COLO668 (cell line): ENCODE measurements at regions not wholly inside any gene's neighbourhood (a gene's known extent, or its start where the extent isn't known, plus 50 kb on each side); places are given as distances from the start of the nearest gene placed in this dataset.

Source experiments
- DNase-seq: peaks from one replicate; lab custom pipeline; 2025; ENCODE audit not compliant: unreplicated experiment; lab: John Stamatoyannopoulos, UW

GRCh38 chr1:5751163-5751540 lies 241.1 kb downstream of the NPHP4 start:
- DNase-seq, result no peak

- no peak for DNase-seq
Observed at GRCh38 chr1:5750186-5751162, 241.8 kb downstream of the NPHP4 start.

GRCh38 chr1:5748286-5749225 lies 243.7 kb downstream of the NPHP4 start:
- DNase-seq, result no peak

- no peak for DNase-seq
Observed at GRCh38 chr1:5747426-5748285, 244.6 kb downstream of the NPHP4 start.

DNA sequence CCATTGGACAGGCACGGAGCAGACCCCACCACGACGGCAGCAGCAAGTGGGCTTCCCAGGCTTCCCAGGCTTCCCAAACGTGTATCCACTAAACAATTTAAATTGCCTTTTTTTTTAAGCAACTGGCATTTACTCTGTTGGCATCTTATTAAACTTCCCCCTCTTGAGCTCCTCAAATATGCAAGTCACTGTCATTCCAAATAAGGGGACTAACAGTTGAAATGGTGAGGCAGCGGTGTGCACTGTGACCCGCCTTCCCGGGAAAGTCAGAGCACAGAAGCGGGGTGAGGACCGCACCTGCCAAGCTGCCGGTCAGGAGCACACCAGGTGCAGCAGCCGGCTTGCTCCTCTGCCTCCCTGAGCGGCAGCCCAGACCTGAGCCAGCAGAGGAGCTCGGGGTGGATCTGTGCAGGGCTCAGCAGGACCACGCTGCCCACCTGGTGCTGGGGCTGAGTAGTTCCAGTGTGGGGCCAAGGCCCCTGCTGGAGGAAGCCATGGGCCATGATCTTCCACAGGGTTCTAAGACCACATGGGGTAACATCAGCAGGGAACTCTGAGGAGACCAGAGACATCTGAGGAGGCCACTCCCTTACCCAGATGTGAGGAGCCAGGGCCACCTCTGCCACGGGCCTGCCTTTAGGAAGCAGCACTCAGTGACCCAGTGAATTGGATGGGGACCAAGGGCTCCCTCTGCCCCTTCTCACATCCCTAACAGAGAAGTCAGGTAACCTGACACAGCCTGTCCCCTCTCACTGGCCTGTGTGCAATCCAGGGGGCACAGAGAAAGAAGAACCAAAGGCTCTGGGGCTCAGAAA lies 245.4 kb downstream of the NPHP4 start:
- peak; percentile 90 for DNase-seq

GRCh38 chr1:5745800-5746610 lies 246.2 kb downstream of the NPHP4 start:
- DNase-seq, result peak; percentile 88

- no peak for DNase-seq
Observed at GRCh38 chr1:5744911-5745799, 247.1 kb downstream of the NPHP4 start.

DNA sequence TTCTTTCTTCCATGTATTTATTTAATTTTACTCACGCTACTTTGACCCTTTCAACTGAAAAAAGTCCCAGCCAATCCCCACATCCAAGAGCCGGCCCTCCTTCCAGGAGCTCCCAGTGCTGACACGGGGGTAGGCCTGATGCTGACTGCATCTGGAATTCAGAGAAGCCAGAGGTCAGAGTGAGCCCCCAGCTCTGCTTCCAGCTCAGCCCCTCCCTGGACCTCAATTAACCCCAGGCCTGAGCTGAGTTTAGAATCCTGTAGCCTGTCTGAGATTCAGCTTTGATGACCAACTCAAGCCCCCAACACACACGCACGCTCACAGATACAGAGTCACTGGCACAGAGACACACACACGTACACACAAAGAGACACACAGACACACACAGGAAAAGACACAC lies 247.9 kb downstream of the NPHP4 start:
- DNase-seq, result no peak

GRCh38 chr1:5743435-5744095 lies 248.7 kb downstream of the NPHP4 start:
- DNase-seq, result no peak

GRCh38 chr1:5742801-5743200 lies 249.4 kb downstream of the NPHP4 start:
- no peak for DNase-seq

GRCh38 chr1:5742032-5742431 lies 250.2 kb downstream of the NPHP4 start:
- DNase-seq, result peak; percentile 32

GRCh38 chr1:5740865-5741860 lies 251.1 kb downstream of the NPHP4 start:
- no peak for DNase-seq

DNA sequence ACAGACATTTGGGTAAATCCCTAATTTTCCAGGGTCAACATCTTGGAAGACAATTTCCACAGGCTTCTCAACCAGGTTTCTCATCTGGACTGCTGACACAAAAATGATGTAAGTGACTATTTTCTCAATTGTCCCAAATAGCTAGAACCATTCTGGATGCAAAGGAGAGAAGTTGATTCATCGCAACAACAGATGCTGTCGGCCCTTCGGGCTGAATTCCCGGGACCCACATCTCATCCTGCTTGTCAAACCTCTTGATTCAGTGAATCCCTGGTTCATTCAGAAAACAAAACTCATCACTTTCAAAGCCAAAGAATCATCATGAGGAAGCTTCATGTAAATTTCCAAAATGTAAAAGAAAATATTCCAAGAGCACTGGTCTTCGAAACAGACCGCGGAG lies 251.8 kb downstream of the NPHP4 start:
- no peak for DNase-seq

DNA sequence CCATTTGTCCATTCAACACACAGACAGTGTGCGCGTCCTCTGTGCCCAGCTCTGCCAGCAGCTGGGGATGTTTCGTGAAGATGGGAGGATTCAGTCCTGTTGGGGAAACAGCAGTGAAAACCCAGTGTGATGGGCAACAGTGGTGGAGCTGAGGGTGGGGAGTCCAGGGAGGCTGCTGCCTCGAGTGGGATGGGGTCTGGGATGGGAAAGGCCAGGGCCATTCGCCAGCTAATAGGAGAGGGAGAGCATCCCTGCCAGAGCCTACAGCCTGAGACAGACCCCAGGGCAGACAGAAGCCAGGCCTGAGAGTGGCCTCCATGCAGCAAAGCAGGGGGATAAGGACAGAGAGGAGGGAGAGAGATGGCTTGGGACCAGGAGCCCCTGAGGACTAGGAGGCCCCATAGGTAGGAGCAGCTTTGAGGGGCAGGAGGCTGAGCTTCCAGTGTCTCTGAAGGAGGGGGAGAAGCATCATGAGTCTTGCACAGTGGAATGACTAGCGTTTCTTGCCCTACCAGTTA lies 252.6 kb downstream of the NPHP4 start:
- no peak for DNase-seq

DNA sequence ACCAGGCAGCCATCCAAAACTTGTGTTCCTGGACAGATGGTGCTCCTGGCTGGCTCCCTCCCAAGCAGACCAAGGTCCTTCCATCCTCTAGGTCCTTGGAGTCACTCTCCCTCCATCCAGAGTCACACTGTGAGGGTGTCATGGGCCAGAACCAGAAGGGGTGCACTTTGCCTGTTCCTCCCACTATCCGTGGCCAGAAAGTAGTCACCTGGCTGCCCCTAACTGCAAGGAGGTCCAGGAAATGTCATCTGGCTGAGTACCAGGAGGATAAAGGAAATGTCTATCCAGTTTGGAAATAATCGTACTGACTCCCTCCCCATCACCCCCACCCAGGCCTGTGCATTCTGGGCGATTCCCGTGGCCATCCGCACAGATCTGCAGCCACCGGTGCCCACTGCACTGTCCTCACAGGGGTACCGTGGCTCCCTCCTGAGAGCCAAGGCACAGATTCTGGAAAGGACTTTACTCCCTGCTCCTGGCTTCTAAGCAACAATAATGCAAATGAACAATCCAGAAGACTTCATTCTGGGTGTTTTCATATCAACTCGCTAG lies 253.2 kb downstream of the NPHP4 start:
- no peak for DNase-seq

DNA sequence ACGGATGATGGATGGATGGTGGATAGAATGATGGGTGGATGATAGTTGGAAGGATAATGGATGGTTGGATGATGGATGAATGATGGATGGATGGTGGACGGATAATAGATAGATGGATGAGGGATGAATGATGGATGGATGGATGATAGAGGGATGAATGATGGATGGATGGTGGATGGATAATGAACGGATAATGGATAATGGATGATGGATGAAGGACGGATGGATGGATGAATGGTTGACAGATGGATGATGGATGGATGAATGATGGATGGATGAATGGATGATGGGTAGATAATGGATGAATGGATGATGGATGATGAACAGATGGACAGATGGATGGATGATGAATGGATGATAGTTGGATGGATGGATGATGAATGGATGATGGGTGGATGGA lies 255.1 kb downstream of the NPHP4 start:
- DNase-seq, result no peak
